ENCODE measurements at regions not wholly inside any gene's neighbourhood (a gene's known extent, or its start where the extent isn't known, plus 50 kb on each side); places are given as distances from the start of the nearest gene placed in this dataset.

GRCh38 chr5:89324990-89325389 lies 442.0 kb upstream of the MEF2C start:
- Histone ChIP-seq H3K36me3 (ENCODE audit: control insufficient read depth in 2 of 2, extremely low read depth in 1 of 2, insufficient read depth in 2 of 2, low read length in 2 of 2) (no peaks in the 10 kb centered on the region), H4K20me1 (replicated peaks; ENCODE audit: control insufficient read depth, extremely low read depth, insufficient read depth, low read length) (no peaks in the 10 kb centered on the region), H3K4me1 (ENCODE audit: control insufficient read depth, extremely low read depth, insufficient read depth, low read length) (peaks cover 12% of the 10 kb centered on the region), H3K79me2 (ENCODE audit: control insufficient read depth, insufficient read depth, low read length) (no peaks in the 10 kb centered on the region), H3K9me1 (replicated peaks; ENCODE audit: control insufficient read depth, extremely low read depth, insufficient read depth, low read length) (no peaks in the 10 kb centered on the region), H3K27me3 (ENCODE audit: control insufficient read depth in 2 of 2, insufficient read depth in 2 of 2, low read length in 2 of 2) (no peaks in the 10 kb centered on the region), H3K4me3 (replicated peaks in 1 of 3; ENCODE audit: insufficient read depth in 1 of 3, low read depth in 1 of 3, low read length in 3 of 3) (no peak overlapping the region), H3K9ac (replicated peaks; ENCODE audit: extremely low read depth, insufficient read depth, low read length) (no peak overlapping the region), H2AFZ (ENCODE audit: low read depth, low read length) (peak overlapping the region; percentile 51), H3K27ac (ENCODE audit: insufficient read depth, low read depth, low read length) (no peak overlapping the region), H3K4me2 (ENCODE audit: insufficient read depth, low read length) (peak overlapping the region; percentile 78), H3K9me3 (replicated peaks; ENCODE audit: control insufficient read depth, insufficient read depth, low read length) (no peaks in the 10 kb centered on the region)
- intact Hi-C loops (cut with micrococcal nuclease): no loop called here
- FAIRE-seq (no peak), DNase-seq (ENCODE audit: low read depth, low spot score) (peak; percentile 57)
- dilution Hi-C loops (cut with MboI; ENCODE audit: extremely low pct_ligation_motif_present, low sequenced_read_pairs): no loop called here
- no TSS peak for BruUV-seq (replicated peaks)
- TF ChIP-seq FOS (IDR thresholded peaks at IDR 0.05; ENCODE audit: borderline replicate concordance, insufficient read depth, low read length) (peak; percentile 11), POLR2AphosphoS5 (IDR thresholded peaks at IDR 0.05; ENCODE audit: insufficient read depth, low read depth, low read length) (no peak)
- ChIA-PET CTCF (no interaction called here), POLR2A (no interaction called here)

DNA sequence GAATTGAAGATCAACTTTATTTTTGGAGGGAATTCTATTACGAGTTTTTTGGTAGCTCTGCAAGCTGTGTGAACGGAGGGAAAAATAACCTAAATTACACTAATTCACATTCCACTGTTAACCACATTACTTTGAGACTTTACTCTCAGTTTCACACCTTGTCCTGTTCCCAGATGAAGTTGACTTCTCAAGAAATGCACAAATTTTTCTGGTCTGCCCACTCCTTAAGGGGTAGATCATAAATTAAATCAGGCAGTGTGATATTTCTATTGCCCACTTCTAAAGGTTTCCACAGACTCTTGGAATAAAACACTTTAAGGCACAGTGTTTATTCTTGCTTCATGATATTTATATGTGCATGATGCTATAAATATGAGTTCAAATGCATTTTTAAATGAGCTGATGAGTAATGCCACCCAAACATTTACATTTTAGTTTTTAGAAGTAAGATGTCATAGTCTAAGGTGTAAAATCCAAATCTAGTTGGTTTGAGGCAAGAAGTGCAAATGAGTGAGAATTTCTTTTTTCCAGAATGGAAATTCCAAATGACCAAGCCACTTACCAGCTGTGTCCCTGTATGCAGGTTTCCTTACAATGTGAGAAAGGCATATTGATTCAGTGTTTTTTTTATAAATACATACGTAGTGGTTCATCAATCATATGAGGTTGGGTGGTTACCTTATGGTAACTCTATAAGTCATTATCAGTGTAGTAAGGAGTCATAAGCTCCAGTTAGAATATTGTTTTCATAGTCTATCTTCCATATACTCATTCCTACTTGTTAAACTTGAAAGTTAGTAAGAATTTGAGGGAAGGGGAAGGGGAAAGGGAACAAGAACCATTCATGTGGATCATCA lies 437.7 kb upstream of the MEF2C start:
- CTCF ChIA-PET: no interaction called here
- TF ChIP-seq, protein P1, sequence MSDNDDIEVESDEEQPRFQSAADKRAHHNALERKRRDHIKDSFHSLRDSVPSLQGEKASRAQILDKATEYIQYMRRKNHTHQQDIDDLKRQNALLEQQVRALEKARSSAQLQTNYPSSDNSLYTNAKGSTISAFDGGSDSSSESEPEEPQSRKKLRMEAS (IDR thresholded peaks at IDR 0.05; ENCODE audit: insufficient read depth, insufficient read length): no peak
- TF ChIP-seq POLR2AphosphoS5 (IDR thresholded peaks at IDR 0.05; ENCODE audit: insufficient read depth, low read depth, low read length) (no peak), JUN (IDR thresholded peaks at IDR 0.05; ENCODE audit: borderline replicate concordance, insufficient read depth, insufficient read length, low read depth) (no peak), GATA2 (IDR thresholded peaks at IDR 0.05; ENCODE audit: insufficient read depth, insufficient read length, low read depth, low read length) (no peak), MYC (IDR thresholded peaks at IDR 0.05; ENCODE audit: low read depth, low read length) (no peak), POLR2A (IDR thresholded peaks at IDR 0.05; ENCODE audit: low read depth, low read length) (no peak), EZH2 (IDR thresholded peaks at IDR 0.05; ENCODE audit: borderline replicate concordance, low read depth, low read length, severe bottlenecking) (no peak), FOS (IDR thresholded peaks at IDR 0.05; ENCODE audit: borderline replicate concordance, insufficient read depth, low read length) (no peak), CTCF (IDR thresholded peaks at IDR 0.05; ENCODE audit: extremely low read depth in 1 of 2, insufficient read depth in 1 of 2, low read depth in 1 of 2, low read length in 2 of 2) (no peak)
- no peak overlapping the region for H2AFZ ChIP-seq (ENCODE audit: low read depth, low read length)
- no peaks in the 10 kb centered on the region for H4K20me1 ChIP-seq (replicated peaks; ENCODE audit: control insufficient read depth, extremely low read depth, insufficient read depth, low read length)
- dilution Hi-C loops (cut with MboI; ENCODE audit: extremely low pct_ligation_motif_present, low sequenced_read_pairs): no loop called here
- H3K36me3 ChIP-seq (ENCODE audit: control insufficient read depth in 2 of 2, extremely low read depth in 1 of 2, insufficient read depth in 2 of 2, low read length in 2 of 2): no peaks in the 10 kb centered on the region
- FAIRE-seq (no peak), DNase-seq (ENCODE audit: low read depth, low spot score) (no peak)
- H3K4me2 ChIP-seq (ENCODE audit: insufficient read depth, low read length): no peak overlapping the region
- intact Hi-C loops (cut with micrococcal nuclease): no loop called here
- no peak overlapping the region for H3K4me3 ChIP-seq (replicated peaks in 1 of 3; ENCODE audit: insufficient read depth in 1 of 3, low read depth in 1 of 3, low read length in 3 of 3)
- no peak overlapping the region for H3K9ac ChIP-seq (replicated peaks; ENCODE audit: extremely low read depth, insufficient read depth, low read length)
- no peaks in the 10 kb centered on the region for H3K9me1 ChIP-seq (replicated peaks; ENCODE audit: control insufficient read depth, extremely low read depth, insufficient read depth, low read length)
- no peak overlapping the region for H3K27ac ChIP-seq (ENCODE audit: insufficient read depth, low read depth, low read length)
- no peaks in the 10 kb centered on the region for H3K27me3 ChIP-seq (ENCODE audit: control insufficient read depth in 2 of 2, insufficient read depth in 2 of 2, low read length in 2 of 2)
- no TSS peak for BruUV-seq (replicated peaks)
- no peaks in the 10 kb centered on the region for H3K79me2 ChIP-seq (ENCODE audit: control insufficient read depth, insufficient read depth, low read length)
- H3K4me1 ChIP-seq (ENCODE audit: control insufficient read depth, extremely low read depth, insufficient read depth, low read length): peaks cover 12% of the 10 kb centered on the region
- POLR2A ChIA-PET: no interaction called here
- H3K9me3 ChIP-seq (replicated peaks; ENCODE audit: control insufficient read depth, insufficient read depth, low read length): no peaks in the 10 kb centered on the region

Data from endothelial cell of umbilical vein (primary cell).